ENCODE measurements at regions not wholly inside any gene's neighbourhood (a gene's known extent, or its start where the extent isn't known, plus 50 kb on each side); places are given as distances from the start of the nearest gene placed in this dataset.

DNA sequence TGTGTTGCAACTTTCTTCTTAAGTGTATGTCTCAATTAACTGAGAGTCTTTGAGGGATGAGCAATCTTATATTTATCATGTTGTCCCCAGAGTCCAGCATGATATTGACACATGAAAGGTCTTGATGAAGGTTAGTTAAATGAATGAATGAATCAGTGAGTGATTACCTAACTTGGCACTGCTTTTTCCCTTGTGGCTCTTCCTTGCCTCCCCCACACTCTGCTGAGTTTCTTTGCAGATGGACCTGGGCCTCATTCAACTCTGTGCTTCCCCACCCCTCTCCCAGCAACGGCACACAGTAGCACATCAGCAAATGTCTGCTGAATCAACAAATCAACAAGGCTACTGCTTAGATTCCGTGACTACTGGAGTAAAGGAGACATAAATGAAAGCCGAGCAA lies 235.1 kb upstream of the CXCL12 start:
- Histone ChIP-seq H3K79me2 (ENCODE audit: control insufficient read depth, insufficient read depth, low read length) (no peaks in the 10 kb centered on the region), H3K27me3 (ENCODE audit: control insufficient read depth in 2 of 2, insufficient read depth in 2 of 2, low read length in 2 of 2) (no peaks in the 10 kb centered on the region), H3K9me3 (replicated peaks; ENCODE audit: control insufficient read depth, insufficient read depth, low read depth, low read length) (no peaks in the 10 kb centered on the region), H3K36me3 (ENCODE audit: control insufficient read depth, insufficient read depth, low read length) (no peaks in the 10 kb centered on the region), H2AFZ (ENCODE audit: low read depth, low read length) (no peak overlapping the region), H4K20me1 (replicated peaks; ENCODE audit: control insufficient read depth, insufficient read depth, low read length) (no peaks in the 10 kb centered on the region), H3K4me1 (replicated peaks in 1 of 2; ENCODE audit: control insufficient read depth in 2 of 2, insufficient read depth in 2 of 2, low read length in 2 of 2) (no peaks in the 10 kb centered on the region), H3K9ac (ENCODE audit: insufficient read depth in 1 of 2, low read depth in 2 of 2, low read length in 2 of 2) (no peak overlapping the region), H3K9me1 (ENCODE audit: control insufficient read depth, insufficient read depth, low read length) (no peaks in the 10 kb centered on the region), H3K27ac (ENCODE audit: extremely low read depth, low read depth, low read length) (no peak overlapping the region), H3K4me2 (ENCODE audit: insufficient read depth, low read length) (no peak overlapping the region), H3K4me3 (no peak overlapping the region)
- FAIRE-seq (no peak), DNase-seq (ENCODE audit: extremely low read depth in 1 of 4, low spot score in 3 of 4) (no peak), ATAC-seq (no peak)
- BruUV-seq (replicated peaks), result no TSS peak
- CTCF ChIA-PET (ENCODE audit: low intra/inter-chr PET ratio), result no interaction called here
- in situ Hi-C loops (cut with MboI), result no loop called here
- no peak for TF ChIP-seq ZNF354B (CRISPR knock-in tag; IDR thresholded peaks at IDR 0.05)
- no peak for TF ChIP-seq DIDO1 (tag; IDR thresholded peaks at IDR 0.05; ENCODE audit: low read depth)
- TF ChIP-seq FIP1L1 (IDR thresholded peaks at IDR 0.05; ENCODE audit: low read depth, low read length, poor library complexity, severe bottlenecking), result no peak
- no peak for TF ChIP-seq POLR3G (IDR thresholded peaks at IDR 0.05; ENCODE audit: extremely low read depth, insufficient read length, insufficient replicate concordance)
- no peak for TF ChIP-seq KAT7 (CRISPR knock-in tag; IDR thresholded peaks at IDR 0.05; ENCODE audit: borderline replicate concordance)
- TF ChIP-seq RFX7 (CRISPR knock-in tag; IDR thresholded peaks at IDR 0.05), result no peak
- TF ChIP-seq ADNP (tag; IDR thresholded peaks at IDR 0.05), result no peak
- TF ChIP-seq ATF6 (CRISPR knock-in tag; IDR thresholded peaks at IDR 0.05), result no peak
- no peak for TF ChIP-seq CBX3 (IDR thresholded peaks at IDR 0.05; ENCODE audit: borderline replicate concordance in 1 of 2, low read length in 2 of 2)
- TF ChIP-seq ZNF609 (CRISPR knock-in tag; IDR thresholded peaks at IDR 0.05; ENCODE audit: borderline replicate concordance), result no peak
- no peak for TF ChIP-seq SAFB (IDR thresholded peaks at IDR 0.05; ENCODE audit: borderline replicate concordance, low read depth, low read length)
- no peak for TF ChIP-seq CLOCK (CRISPR knock-in tag; IDR thresholded peaks at IDR 0.05; ENCODE audit: borderline replicate concordance)
- POLR2A ChIA-PET, result no interaction called here
- intact Hi-C loops (cut with micrococcal nuclease), result no loop called here
- WGBS (ENCODE audit: insufficient coverage, low coverage, missing lambda C conversion rate), result 2% methylated on average over 3 of the region's 3 CpGs

Data from K562 (cell line).